IPS-15b (cell line): ENCODE measurements at regions not wholly inside any gene's neighbourhood (a gene's known extent, or its start where the extent isn't known, plus 50 kb on each side); places are given as distances from the start of the nearest gene placed in this dataset.

Source experiments
- H3K27me3 ChIP-seq: one replicate; pipeline ENCODE4 v1.6.1; 2013; ENCODE audit warnings: low read length; ENCODE audit not compliant: control insufficient read depth, insufficient read depth
- H3K36me3 ChIP-seq: one replicate; pipeline ENCODE4 v1.6.1; 2013; ENCODE audit warnings: low read length; ENCODE audit not compliant: control insufficient read depth, insufficient read depth
- H3K4me1 ChIP-seq: one replicate; pipeline ENCODE4 v1.6.1; 2013; ENCODE audit warnings: mild to moderate bottlenecking, low read length; ENCODE audit not compliant: control insufficient read depth, insufficient read depth
- H3K4me3 ChIP-seq: one replicate; pipeline ENCODE4 v1.5.1; 2013; ENCODE audit warnings: low read depth, low read length
- H3K9ac ChIP-seq: one replicate; pipeline ENCODE4 v1.6.1; 2013; ENCODE audit warnings: low read depth, mild to moderate bottlenecking, low read length
- H3K9me3 ChIP-seq: one replicate; pipeline ENCODE4 v1.6.1; 2013; ENCODE audit warnings: mild to moderate bottlenecking, low read length; ENCODE audit not compliant: control insufficient read depth, insufficient read depth

- Histone ChIP-seq H3K9me3 (no peaks in the 10 kb centered on the region), H3K9ac (no peak overlapping the region), H3K4me1 (no peaks in the 10 kb centered on the region), H3K27me3 (no peaks in the 10 kb centered on the region), H3K36me3 (no peaks in the 10 kb centered on the region), H3K4me3 (no peak overlapping the region)
Measured at GRCh38 chr13:107305178-107305577, 737.2 kb upstream of the ARGLU1 start.

GRCh38 chr13:107301724-107302374 is 733.9 kb upstream of the ARGLU1 start:
- Histone ChIP-seq H3K4me1 (no peaks in the 10 kb centered on the region), H3K4me3 (no peak overlapping the region), H3K9ac (no peak overlapping the region), H3K36me3 (no peaks in the 10 kb centered on the region), H3K27me3 (no peaks in the 10 kb centered on the region), H3K9me3 (no peaks in the 10 kb centered on the region)

GRCh38 chr13:107299717-107300116 is 731.8 kb upstream of the ARGLU1 start:
- Histone ChIP-seq H3K9me3 (no peaks in the 10 kb centered on the region), H3K4me3 (no peak overlapping the region), H3K36me3 (no peaks in the 10 kb centered on the region), H3K9ac (no peak overlapping the region), H3K4me1 (no peaks in the 10 kb centered on the region), H3K27me3 (no peaks in the 10 kb centered on the region)

- no peak overlapping the region for H3K9ac ChIP-seq
- no peak overlapping the region for H3K4me3 ChIP-seq
- no peaks in the 10 kb centered on the region for H3K9me3 ChIP-seq
- no peaks in the 10 kb centered on the region for H3K36me3 ChIP-seq
- no peaks in the 10 kb centered on the region for H3K27me3 ChIP-seq
- no peaks in the 10 kb centered on the region for H3K4me1 ChIP-seq
Measured at GRCh38 chr13:107296804-107297203, 728.9 kb upstream of the ARGLU1 start.

- H3K4me1 ChIP-seq: no peaks in the 10 kb centered on the region
- no peak overlapping the region for H3K4me3 ChIP-seq
- H3K36me3 ChIP-seq: no peaks in the 10 kb centered on the region
- no peaks in the 10 kb centered on the region for H3K27me3 ChIP-seq
- no peaks in the 10 kb centered on the region for H3K9me3 ChIP-seq
- H3K9ac ChIP-seq: no peak overlapping the region
Measured at GRCh38 chr13:107295416-107296140, 727.6 kb upstream of the ARGLU1 start.

- no peaks in the 10 kb centered on the region for H3K36me3 ChIP-seq
- H3K9me3 ChIP-seq: no peaks in the 10 kb centered on the region
- H3K27me3 ChIP-seq: no peaks in the 10 kb centered on the region
- no peak overlapping the region for H3K9ac ChIP-seq
- H3K4me1 ChIP-seq: no peaks in the 10 kb centered on the region
- no peak overlapping the region for H3K4me3 ChIP-seq
Measured at GRCh38 chr13:107293924-107294323, 726.0 kb upstream of the ARGLU1 start.

GRCh38 chr13:107291875-107292274 is 723.9 kb upstream of the ARGLU1 start:
- no peaks in the 10 kb centered on the region for H3K4me1 ChIP-seq
- H3K9me3 ChIP-seq: no peaks in the 10 kb centered on the region
- H3K9ac ChIP-seq: no peak overlapping the region
- no peaks in the 10 kb centered on the region for H3K27me3 ChIP-seq
- H3K4me3 ChIP-seq: no peak overlapping the region
- no peaks in the 10 kb centered on the region for H3K36me3 ChIP-seq

- H3K9me3 ChIP-seq: no peaks in the 10 kb centered on the region
- no peaks in the 10 kb centered on the region for H3K4me1 ChIP-seq
- H3K4me3 ChIP-seq: no peak overlapping the region
- H3K27me3 ChIP-seq: no peaks in the 10 kb centered on the region
- H3K9ac ChIP-seq: no peak overlapping the region
- H3K36me3 ChIP-seq: no peaks in the 10 kb centered on the region
Measured at GRCh38 chr13:107289540-107289939, 721.6 kb upstream of the ARGLU1 start.

GRCh38 chr13:107284173-107284572 is 716.2 kb upstream of the ARGLU1 start:
- H3K4me1 ChIP-seq: no peaks in the 10 kb centered on the region
- H3K4me3 ChIP-seq: no peak overlapping the region
- no peaks in the 10 kb centered on the region for H3K36me3 ChIP-seq
- no peaks in the 10 kb centered on the region for H3K9me3 ChIP-seq
- H3K27me3 ChIP-seq: no peaks in the 10 kb centered on the region
- H3K9ac ChIP-seq: no peak overlapping the region

- no peak overlapping the region for H3K4me3 ChIP-seq
- H3K9ac ChIP-seq: no peak overlapping the region
- H3K4me1 ChIP-seq: no peaks in the 10 kb centered on the region
- H3K36me3 ChIP-seq: no peaks in the 10 kb centered on the region
- no peaks in the 10 kb centered on the region for H3K27me3 ChIP-seq
- no peaks in the 10 kb centered on the region for H3K9me3 ChIP-seq
Measured at GRCh38 chr13:107277911-107278310, 710.0 kb upstream of the ARGLU1 start.

GRCh38 chr13:107276936-107277335 is 709.0 kb upstream of the ARGLU1 start:
- Histone ChIP-seq H3K4me1 (no peaks in the 10 kb centered on the region), H3K9ac (no peak overlapping the region)

GRCh38 chr13:107275945-107276614 is 708.1 kb upstream of the ARGLU1 start:
- Histone ChIP-seq H3K9me3 (no peaks in the 10 kb centered on the region), H3K4me3 (no peak overlapping the region), H3K27me3 (no peaks in the 10 kb centered on the region), H3K4me1 (no peaks in the 10 kb centered on the region), H3K36me3 (no peaks in the 10 kb centered on the region), H3K9ac (no peak overlapping the region)

More at GRCh38 chr13:107276936-107277335, 709.0 kb upstream of the ARGLU1 start:
- Histone ChIP-seq H3K9me3 (no peaks in the 10 kb centered on the region), H3K27me3 (no peaks in the 10 kb centered on the region), H3K36me3 (no peaks in the 10 kb centered on the region), H3K4me3 (no peak overlapping the region)
